K562 (cell line): ENCODE measurements at regions not wholly inside any gene's neighbourhood (a gene's known extent, or its start where the extent isn't known, plus 50 kb on each side); places are given as distances from the start of the nearest gene placed in this dataset.

ENCODE experiments used
- MXI1 ChIP-seq: IDR thresholded peaks from 2 replicates; pipeline ENCODE4 v1.6.1; 2011; ENCODE audit warnings: low read depth, mild to moderate bottlenecking, improper control_type of control experiment, low read length
- ZFP36 ChIP-seq: fragments of 150-350 bp; IDR thresholded peaks from 2 replicates; pipeline ENCODE4 v1.6.1; 2018; ENCODE audit warnings: low read length, low read depth; ENCODE audit not compliant: partially characterized antibody
- TF ChIP-seq, protein P1 (sequence below): sonication (generic); formaldehyde crosslinking; IDR thresholded peaks from 2 replicates; pipeline ENCODE4 v1.8.0; 2022; ENCODE audit warnings: missing genetic modification reagents, mild to moderate bottlenecking, borderline replicate concordance

DNA sequence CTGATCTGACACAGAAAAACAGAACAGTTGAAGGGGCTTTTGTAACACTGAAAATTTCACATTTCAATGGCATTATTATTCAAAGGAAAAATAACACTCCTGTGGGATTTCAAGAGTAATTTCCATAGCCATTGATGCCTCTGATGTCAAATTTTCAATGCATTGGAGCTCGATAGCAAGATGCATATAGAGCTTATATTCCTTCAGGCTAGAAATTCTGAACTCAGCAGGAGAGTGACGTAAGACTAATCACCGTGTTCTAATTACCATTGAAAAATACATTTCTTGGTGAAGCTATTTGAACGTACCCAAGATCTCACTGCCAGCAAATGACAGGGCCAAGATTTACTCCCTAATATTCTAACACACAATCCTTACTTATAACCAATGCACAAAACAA, 854.1 kb upstream of the TMEM132C start:
- TF ChIP-seq, protein P1, sequence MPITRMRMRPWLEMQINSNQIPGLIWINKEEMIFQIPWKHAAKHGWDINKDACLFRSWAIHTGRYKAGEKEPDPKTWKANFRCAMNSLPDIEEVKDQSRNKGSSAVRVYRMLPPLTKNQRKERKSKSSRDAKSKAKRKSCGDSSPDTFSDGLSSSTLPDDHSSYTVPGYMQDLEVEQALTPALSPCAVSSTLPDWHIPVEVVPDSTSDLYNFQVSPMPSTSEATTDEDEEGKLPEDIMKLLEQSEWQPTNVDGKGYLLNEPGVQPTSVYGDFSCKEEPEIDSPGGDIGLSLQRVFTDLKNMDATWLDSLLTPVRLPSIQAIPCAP: no peak
- TF ChIP-seq ZFP36 (no peak), MXI1 (no peak)
